GM19395 (cell line): ENCODE measurements at regions not wholly inside any gene's neighbourhood (a gene's known extent, or its start where the extent isn't known, plus 50 kb on each side); places are given as distances from the start of the nearest gene placed in this dataset.
"Not testable (repeated sequence)": the region's sequence is repeated elsewhere in the genome, so short reads cannot be mapped to it uniquely, and the experiment has no call there.

Source experiments
- ATAC-seq: cut with Tn5 transposase; IDR thresholded peaks from one replicate; pipeline ENCODE4 v1.9.1; 2021; ENCODE audit warnings: mild to moderate bottlenecking, moderate library complexity; ENCODE audit not compliant: unreplicated experiment

GRCh38 chr16:26838931-26839330 is 227.8 kb upstream of the C16orf82 start:
- ATAC-seq = no peak

- no peak for ATAC-seq
Observed at GRCh38 chr16:26840691-26841090, 226.0 kb upstream of the C16orf82 start.

- ATAC-seq = no peak
Observed at GRCh38 chr16:26856271-26856670, 210.5 kb upstream of the C16orf82 start.

- ATAC-seq = no peak
Observed at GRCh38 chr16:26856791-26857190, 209.9 kb upstream of the C16orf82 start.

- no peak for ATAC-seq
Observed at GRCh38 chr16:26857371-26857770, 209.4 kb upstream of the C16orf82 start.

GRCh38 chr16:26860506-26860905 is 206.2 kb upstream of the C16orf82 start:
- no peak for ATAC-seq

GRCh38 chr16:26863931-26864330 is 202.8 kb upstream of the C16orf82 start:
- ATAC-seq = no peak

GRCh38 chr16:26874318-26874717 is 192.4 kb upstream of the C16orf82 start:
- ATAC-seq = not testable (repeated sequence)

- no peak for ATAC-seq
Observed at GRCh38 chr16:26877421-26877820, 189.3 kb upstream of the C16orf82 start.

GRCh38 chr16:26885674-26886073 is 181.1 kb upstream of the C16orf82 start:
- ATAC-seq = no peak

- ATAC-seq = no peak
Observed at GRCh38 chr16:26889740-26890139, 177.0 kb upstream of the C16orf82 start.

GRCh38 chr16:26898200-26898599 is 168.5 kb upstream of the C16orf82 start:
- no peak for ATAC-seq

- ATAC-seq = no peak
Observed at GRCh38 chr16:26901196-26901861, 165.4 kb upstream of the C16orf82 start.

GRCh38 chr16:26901983-26902382 is 164.7 kb upstream of the C16orf82 start:
- ATAC-seq = no peak

- ATAC-seq = no peak
Observed at GRCh38 chr16:26905336-26905735, 161.4 kb upstream of the C16orf82 start.

- ATAC-seq = no peak
Observed at GRCh38 chr16:26909623-26910022, 157.1 kb upstream of the C16orf82 start.

GRCh38 chr16:26911436-26911835 is 155.3 kb upstream of the C16orf82 start:
- no peak for ATAC-seq

GRCh38 chr16:26913851-26914250 is 152.9 kb upstream of the C16orf82 start:
- no peak for ATAC-seq

- no peak for ATAC-seq
Observed at GRCh38 chr16:26930786-26931581, 135.7 kb upstream of the C16orf82 start.

GRCh38 chr16:26950636-26951035 is 116.1 kb upstream of the C16orf82 start:
- no peak for ATAC-seq

GRCh38 chr16:26951950-26952349 is 114.8 kb upstream of the C16orf82 start:
- no peak for ATAC-seq

GRCh38 chr16:26952411-26952810 is 114.3 kb upstream of the C16orf82 start:
- ATAC-seq = no peak
